Amniotic epithelial cell (primary cell): ENCODE measurements at regions not wholly inside any gene's neighbourhood (a gene's known extent, or its start where the extent isn't known, plus 50 kb on each side); places are given as distances from the start of the nearest gene placed in this dataset.
"Not testable (repeated sequence)": the region's sequence is repeated elsewhere in the genome, so short reads cannot be mapped to it uniquely, and the experiment has no call there.

Experiments
- DNase-seq: peaks from one replicate; pipeline ENCODE4 v3.0.0-alpha.2; 2010; ENCODE audit warnings: low read depth

GRCh38 chr7:97928844-97929243, 56.6 kb upstream of the ASNS start:
- not testable (repeated sequence) for DNase-seq

- DNase-seq, result peak; percentile 0
Observed at GRCh38 chr7:97927790-97928748, 55.9 kb upstream of the ASNS start.
